HG02759 (cell line): ENCODE measurements at regions not wholly inside any gene's neighbourhood (a gene's known extent, or its start where the extent isn't known, plus 50 kb on each side); places are given as distances from the start of the nearest gene placed in this dataset.
"Not testable (repeated sequence)": the region's sequence is repeated elsewhere in the genome, so short reads cannot be mapped to it uniquely, and the experiment has no call there.

Source experiments
- ATAC-seq: cut with Tn5 transposase; IDR thresholded peaks from one replicate; pipeline ENCODE4 v1.9.1; 2021; ENCODE audit warnings: mild to moderate bottlenecking, moderate library complexity; ENCODE audit not compliant: unreplicated experiment

- ATAC-seq: no peak
Measured at GRCh38 chr18:29779096-29779495, 1263.4 kb downstream of the DSC3 start.

GRCh38 chr18:29753379-29753778, 1289.2 kb downstream of the DSC3 start:
- no peak for ATAC-seq

GRCh38 chr18:29749704-29750103, 1292.8 kb downstream of the DSC3 start:
- ATAC-seq: no peak

GRCh38 chr18:29741461-29741860, 1301.1 kb downstream of the DSC3 start:
- no peak for ATAC-seq

GRCh38 chr18:29737620-29738019, 1304.9 kb downstream of the DSC3 start:
- no peak for ATAC-seq

GRCh38 chr18:29737190-29737589, 1305.4 kb downstream of the DSC3 start:
- no peak for ATAC-seq

- ATAC-seq: no peak
Measured at GRCh38 chr18:29730073-29730472, 1312.5 kb downstream of the DSC3 start.

GRCh38 chr18:29726646-29727045, 1315.9 kb downstream of the DSC3 start:
- ATAC-seq: no peak

GRCh38 chr18:29723486-29723885, 1319.1 kb downstream of the DSC3 start:
- ATAC-seq: not testable (repeated sequence)

GRCh38 chr18:29715960-29716359, 1326.6 kb downstream of the DSC3 start:
- ATAC-seq: not testable (repeated sequence)

GRCh38 chr18:29712785-29713184, 1329.8 kb downstream of the DSC3 start:
- ATAC-seq: no peak

GRCh38 chr18:29711932-29712331, 1330.6 kb downstream of the DSC3 start:
- ATAC-seq: no peak

- ATAC-seq: no peak
Measured at GRCh38 chr18:29693334-29693733, 1349.2 kb downstream of the DSC3 start.

- ATAC-seq: no peak
Measured at GRCh38 chr18:29681578-29681977, 1361.0 kb downstream of the DSC3 start.

- no peak for ATAC-seq
Measured at GRCh38 chr18:29664278-29665036, 1378.1 kb downstream of the DSC3 start.

- ATAC-seq: no peak
Measured at GRCh38 chr18:29661924-29662323, 1380.6 kb downstream of the DSC3 start.

- no peak for ATAC-seq
Measured at GRCh38 chr18:29660777-29661176, 1381.8 kb downstream of the DSC3 start.

GRCh38 chr18:29653671-29654215, 1388.8 kb downstream of the DSC3 start:
- ATAC-seq: no peak

GRCh38 chr18:29652797-29653196, 1389.7 kb downstream of the DSC3 start:
- ATAC-seq: no peak

- no peak for ATAC-seq
Measured at GRCh38 chr18:29651122-29651680, 1391.3 kb downstream of the DSC3 start.

GRCh38 chr18:29648891-29649290, 1393.7 kb downstream of the DSC3 start:
- ATAC-seq: no peak

- no peak for ATAC-seq
Measured at GRCh38 chr18:29647700-29648099, 1394.8 kb downstream of the DSC3 start.
